Neuronal stem cell (in vitro differentiated cells): ENCODE measurements at regions not wholly inside any gene's neighbourhood (a gene's known extent, or its start where the extent isn't known, plus 50 kb on each side); places are given as distances from the start of the nearest gene placed in this dataset.
A peak's percentile ranks its signal among the peaks of the same experiment; 100 is the strongest.

Experiments
- DNase-seq: peaks from one replicate; pipeline ENCODE4 v3.0.0-alpha.2; 2013; ENCODE audit warnings: low spot score
- H2AFZ ChIP-seq: one replicate; pipeline ENCODE4 v1.6.1; 2013; ENCODE audit warnings: mild to moderate bottlenecking, low read length, inconsistent platforms
- H2AK5ac ChIP-seq: 2 replicates; pipeline ENCODE4 v1.6.1; 2013; ENCODE audit warnings: low read depth, mild to moderate bottlenecking, inconsistent platforms, low read length, moderate library complexity, mixed read lengths
- H2BK120ac ChIP-seq: 2 replicates; pipeline ENCODE4 v1.6.1; 2013; ENCODE audit warnings: low read depth, mild to moderate bottlenecking, inconsistent platforms, low read length, moderate library complexity, mixed read lengths
- H2BK12ac ChIP-seq: one replicate; pipeline ENCODE4 v1.6.1; 2013; ENCODE audit warnings: low read length, inconsistent platforms
- H2BK15ac ChIP-seq: 2 replicates; pipeline ENCODE4 v1.6.1; 2013; ENCODE audit warnings: mild to moderate bottlenecking, low read length, inconsistent platforms, mixed read lengths
- H2BK5ac ChIP-seq: one replicate; pipeline ENCODE4 v1.6.1; 2013; ENCODE audit warnings: inconsistent platforms, mild to moderate bottlenecking, low read length, moderate library complexity
- H3K14ac ChIP-seq: one replicate; pipeline ENCODE4 v1.6.1; 2013; ENCODE audit warnings: low read length, inconsistent platforms
- H3K18ac ChIP-seq: 2 replicates; pipeline ENCODE4 v1.6.1; 2013; ENCODE audit warnings: low read length, inconsistent platforms
- H3K23ac ChIP-seq: 2 replicates; pipeline ENCODE4 v1.6.1; 2013; ENCODE audit warnings: low read depth, mild to moderate bottlenecking, mixed read lengths, low read length, inconsistent platforms; ENCODE audit not compliant: poor library complexity
- H3K27ac ChIP-seq: replicated peaks from 3 replicates; pipeline ENCODE4 v1.5.1; 2013; ENCODE audit warnings: low read length, inconsistent platforms
- H3K27me3 ChIP-seq, 3 experiments: 2 replicates each; pipeline ENCODE4 v1.6.1; 2013; ENCODE audit warnings: low read length in 3 of 3, mild to moderate bottlenecking in 2 of 3, inconsistent platforms in 1 of 3, low read depth in 1 of 3, mixed read lengths in 1 of 3, moderate library complexity in 1 of 3; ENCODE audit not compliant: control insufficient read depth in 3 of 3, insufficient read depth in 3 of 3
- H3K36me3 ChIP-seq, 2 donors: replicated peaks in 1 of 2; 2 replicates each; pipeline ENCODE4 v1.6.1; 2013; ENCODE audit warnings: low read length in 2 of 2; ENCODE audit not compliant: control insufficient read depth in 2 of 2, insufficient read depth in 2 of 2
- H3K4ac ChIP-seq: 2 replicates; pipeline ENCODE4 v1.6.1; 2013; ENCODE audit warnings: inconsistent platforms, mild to moderate bottlenecking, low read length, moderate library complexity
- H3K4me1 ChIP-seq, 2 donors: 1 replicate in 1 of 2; 2 replicates in 1 of 2; pipeline ENCODE4 v1.6.1; 2013; ENCODE audit warnings: low read length in 2 of 2, low read depth in 1 of 2; ENCODE audit not compliant: control insufficient read depth in 2 of 2, insufficient read depth in 1 of 2
- H3K4me2 ChIP-seq: one replicate; pipeline ENCODE4 v1.6.1; 2013; ENCODE audit warnings: mild to moderate bottlenecking, low read length, inconsistent platforms; ENCODE audit not compliant: insufficient read depth, poor library complexity, severe bottlenecking
- H3K4me3 ChIP-seq, 2 donors: 2 replicates each; pipeline ENCODE4 v1.5.1; 2013; ENCODE audit warnings: low read length in 2 of 2, mild to moderate bottlenecking in 2 of 2, inconsistent platforms in 1 of 2, moderate library complexity in 1 of 2
- H3K79me1 ChIP-seq: one replicate; pipeline ENCODE4 v1.6.1; 2013; ENCODE audit warnings: low read depth, mild to moderate bottlenecking, inconsistent platforms, low read length, moderate library complexity
- H3K9ac ChIP-seq: one replicate; pipeline ENCODE4 v1.6.1; 2013; ENCODE audit warnings: mild to moderate bottlenecking, low read depth, low read length, inconsistent platforms; ENCODE audit not compliant: poor library complexity
- H3K9me3 ChIP-seq, 2 donors: replicated peaks in 1 of 2; 2 replicates each; pipeline versions ENCODE3 to v1.6.1; 2013; ENCODE audit warnings: low read length in 2 of 2, mild to moderate bottlenecking in 2 of 2, inconsistent platforms in 1 of 2, low read depth in 1 of 2, mixed read lengths in 1 of 2, moderate library complexity in 1 of 2; ENCODE audit not compliant: control insufficient read depth in 2 of 2, insufficient read depth in 1 of 2
- H4K8ac ChIP-seq: one replicate; pipeline ENCODE4 v1.6.1; 2013; ENCODE audit warnings: low read depth, mild to moderate bottlenecking, inconsistent platforms, low read length, moderate library complexity
- H4K91ac ChIP-seq: one replicate; pipeline ENCODE4 v1.6.1; 2013; ENCODE audit warnings: low read length, low read depth, mild to moderate bottlenecking, inconsistent platforms; ENCODE audit not compliant: poor library complexity
- WGBS, 2 donors: extraction: QIAGEN DNeasy Blood & Tissue Kit; methylation state at CpG; one replicate each; pipeline ENCODE4 v1.1.7; 2013; ENCODE audit warnings: missing lambda C conversion rate in 2 of 2, mixed read lengths in 1 of 2; ENCODE audit not compliant: insufficient read length in 2 of 2, insufficient replicate concordance in 1 of 2; ENCODE audit errors: extremely low coverage in 2 of 2; 5-methylcytosine and 5-hydroxymethylcytosine counted together

DNA sequence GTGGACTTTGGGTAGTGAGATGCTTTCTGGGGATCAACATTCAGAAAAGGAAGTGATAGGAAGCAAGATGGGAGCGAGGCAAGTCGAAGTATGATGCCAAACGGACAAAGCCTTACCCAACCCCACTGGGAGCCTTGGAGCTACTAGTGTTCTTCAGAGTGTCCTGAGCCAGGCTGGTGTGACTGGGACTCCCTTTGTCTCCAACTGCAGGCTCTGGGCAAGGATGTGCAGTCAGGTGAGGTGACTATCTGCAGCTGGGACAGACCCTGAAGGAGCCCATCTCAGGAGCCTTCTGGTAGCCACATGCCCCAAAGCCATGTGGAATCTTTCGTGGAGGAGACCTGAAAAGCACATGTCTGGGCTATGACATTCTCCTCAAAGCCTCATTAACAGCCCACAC lies 360.6 kb downstream of the MTRR start:
- H3K14ac ChIP-seq = peak overlapping the region; percentile 25
- H3K4me1 ChIP-seq = no peaks in the 10 kb centered on the region
- H2BK5ac ChIP-seq = no peak overlapping the region
- no peaks in the 10 kb centered on the region for H3K79me1 ChIP-seq
- H3K9ac ChIP-seq = no peak overlapping the region
- H3K18ac ChIP-seq = peak overlapping the region; percentile 5
- no peaks in the 10 kb centered on the region for H3K36me3 ChIP-seq
- H4K91ac ChIP-seq = no peak overlapping the region
- no peak overlapping the region for H2BK12ac ChIP-seq
- H2BK15ac ChIP-seq = no peak overlapping the region
- H4K8ac ChIP-seq = no peak overlapping the region
- H3K27me3 ChIP-seq = no peaks in the 10 kb centered on the region
- H2AFZ ChIP-seq = no peak overlapping the region
- no peak overlapping the region for H3K4ac ChIP-seq
- WGBS, 2 donors = no CpG with 5 or more reads among the region's 4 CpGs
- H3K4me2 ChIP-seq = no peak overlapping the region
- DNase-seq = no peak
- no peak overlapping the region for H2BK120ac ChIP-seq
- no peak overlapping the region for H2AK5ac ChIP-seq
- H3K23ac ChIP-seq = no peak overlapping the region
- no peak overlapping the region for H3K4me3 ChIP-seq
- H3K9me3 ChIP-seq = no peaks in the 10 kb centered on the region
- H3K27ac ChIP-seq = no peak overlapping the region

DNA sequence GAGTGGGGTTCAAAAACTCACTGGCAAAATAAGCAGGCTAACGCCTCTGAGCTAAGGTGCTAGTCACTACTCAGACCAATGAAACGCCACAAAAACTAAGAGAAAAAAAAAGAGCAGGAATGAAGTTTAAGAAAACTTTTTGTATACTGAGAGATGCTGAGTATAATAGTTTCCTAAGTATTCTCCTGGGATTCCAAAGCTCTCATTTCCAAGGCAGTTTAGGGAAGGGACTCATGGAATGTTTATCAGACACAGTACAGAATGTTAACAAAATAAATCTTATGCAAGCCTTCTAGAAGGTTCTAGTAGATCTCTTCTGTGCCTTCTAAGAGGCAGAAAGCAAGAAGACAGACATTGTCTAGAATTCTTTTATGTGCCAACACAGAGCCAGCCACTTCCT lies 361.9 kb downstream of the MTRR start:
- no peaks in the 10 kb centered on the region for H3K4me1 ChIP-seq
- H3K79me1 ChIP-seq = no peaks in the 10 kb centered on the region
- H3K9ac ChIP-seq = no peak overlapping the region
- DNase-seq = no peak
- no peak overlapping the region for H2BK12ac ChIP-seq
- H3K27me3 ChIP-seq = no peaks in the 10 kb centered on the region
- WGBS, 2 donors = no CpG with 5 or more reads among the region's 2 CpGs
- no peak overlapping the region for H3K14ac ChIP-seq
- no peak overlapping the region for H2BK120ac ChIP-seq
- no peak overlapping the region for H3K4ac ChIP-seq
- H2BK15ac ChIP-seq = no peak overlapping the region
- H3K36me3 ChIP-seq = no peaks in the 10 kb centered on the region
- H3K9me3 ChIP-seq = no peaks in the 10 kb centered on the region
- H3K18ac ChIP-seq = no peak overlapping the region
- H3K23ac ChIP-seq = no peak overlapping the region
- no peak overlapping the region for H3K27ac ChIP-seq
- no peak overlapping the region for H3K4me3 ChIP-seq
- no peak overlapping the region for H2BK5ac ChIP-seq
- no peak overlapping the region for H2AK5ac ChIP-seq
- H4K8ac ChIP-seq = no peak overlapping the region
- no peak overlapping the region for H2AFZ ChIP-seq
- no peak overlapping the region for H4K91ac ChIP-seq
- H3K4me2 ChIP-seq = no peak overlapping the region

DNA sequence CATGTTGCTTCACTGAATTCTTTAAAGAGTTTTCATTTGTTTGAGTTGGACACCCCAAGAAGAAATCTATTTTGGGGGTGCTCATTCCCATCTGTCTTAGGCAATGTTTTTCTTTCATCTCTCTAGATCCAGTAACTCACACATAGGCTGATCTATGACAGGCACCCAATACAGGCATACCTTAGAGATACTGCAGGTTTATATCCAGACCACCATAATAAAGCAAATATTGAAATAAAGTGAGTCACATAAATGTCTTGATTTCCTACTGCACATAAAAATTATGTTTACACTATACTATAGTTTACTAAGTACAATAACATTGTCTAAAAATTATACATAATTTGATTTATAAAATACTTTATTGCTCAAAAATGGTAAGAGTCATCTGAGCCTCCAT lies 364.5 kb downstream of the MTRR start:
- no peak overlapping the region for H3K23ac ChIP-seq
- no peak for DNase-seq
- no peaks in the 10 kb centered on the region for H3K79me1 ChIP-seq
- no peaks in the 10 kb centered on the region for H3K4me1 ChIP-seq
- H4K91ac ChIP-seq = no peak overlapping the region
- H3K4me2 ChIP-seq = no peak overlapping the region
- H3K27ac ChIP-seq = no peak overlapping the region
- H3K4me3 ChIP-seq = no peak overlapping the region
- H2BK5ac ChIP-seq = no peak overlapping the region
- no peak overlapping the region for H2AFZ ChIP-seq
- H3K4ac ChIP-seq = no peak overlapping the region
- no peak overlapping the region for H3K14ac ChIP-seq
- H2BK15ac ChIP-seq = no peak overlapping the region
- no peak overlapping the region for H4K8ac ChIP-seq
- H2BK120ac ChIP-seq = no peak overlapping the region
- H2AK5ac ChIP-seq = no peak overlapping the region
- H3K9me3 ChIP-seq = no peaks in the 10 kb centered on the region
- no peak overlapping the region for H3K9ac ChIP-seq
- no peak overlapping the region for H2BK12ac ChIP-seq
- H3K36me3 ChIP-seq = no peaks in the 10 kb centered on the region
- H3K27me3 ChIP-seq = no peaks in the 10 kb centered on the region
- H3K18ac ChIP-seq = no peak overlapping the region

DNA sequence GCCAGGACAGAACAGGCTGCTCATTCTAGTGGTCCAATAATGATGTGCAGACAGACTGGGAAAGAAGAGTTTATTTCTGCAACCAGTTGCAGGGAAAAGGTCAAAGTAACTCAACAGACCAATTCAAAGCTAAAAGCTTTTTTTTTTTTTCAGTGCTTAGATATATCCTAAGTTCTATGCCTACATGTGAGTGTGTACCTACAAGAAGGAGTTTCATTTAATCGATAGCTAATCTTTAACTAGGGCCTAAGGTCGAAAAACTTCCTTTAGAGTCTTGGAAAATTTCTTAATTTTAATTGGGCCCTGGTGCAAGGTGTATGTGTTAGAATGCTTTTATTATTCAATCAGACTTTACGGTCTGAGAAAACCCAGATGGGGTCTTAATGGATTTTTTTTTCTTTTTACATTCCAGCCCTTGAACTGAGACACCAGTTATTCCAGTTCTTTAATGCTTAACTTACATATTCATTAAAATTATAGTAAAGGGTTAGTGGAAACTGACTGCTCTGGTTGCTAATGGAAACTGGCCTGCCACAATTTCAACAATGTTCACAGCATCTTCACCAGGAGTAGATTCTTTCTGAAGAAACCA lies 365.3 kb downstream of the MTRR start:
- H2BK120ac ChIP-seq = no peak overlapping the region
- no peaks in the 10 kb centered on the region for H3K9me3 ChIP-seq
- no peak overlapping the region for H3K4me2 ChIP-seq
- H2BK12ac ChIP-seq = no peak overlapping the region
- no peak overlapping the region for H3K18ac ChIP-seq
- no peak overlapping the region for H3K27ac ChIP-seq
- H3K4me3 ChIP-seq = no peak overlapping the region
- H3K14ac ChIP-seq = no peak overlapping the region
- H2AFZ ChIP-seq = no peak overlapping the region
- H3K27me3 ChIP-seq = no peaks in the 10 kb centered on the region
- no peak overlapping the region for H2BK5ac ChIP-seq
- H3K4me1 ChIP-seq = no peaks in the 10 kb centered on the region
- H2BK15ac ChIP-seq = no peak overlapping the region
- H4K8ac ChIP-seq = no peak overlapping the region
- no peak overlapping the region for H3K4ac ChIP-seq
- no peaks in the 10 kb centered on the region for H3K36me3 ChIP-seq
- no peak overlapping the region for H3K23ac ChIP-seq
- H3K79me1 ChIP-seq = no peaks in the 10 kb centered on the region
- no peak overlapping the region for H3K9ac ChIP-seq
- no peak overlapping the region for H4K91ac ChIP-seq
- WGBS, 2 donors = no CpG with 5 or more reads among the region's 3 CpGs
- no peak for DNase-seq
- H2AK5ac ChIP-seq = no peak overlapping the region
